ENCODE measurements at regions not wholly inside any gene's neighbourhood (a gene's known extent, or its start where the extent isn't known, plus 50 kb on each side); places are given as distances from the start of the nearest gene placed in this dataset.

- Histone ChIP-seq H3K9ac (ENCODE audit: low read length) (no peak overlapping the region), H3K4me1 (ENCODE audit: control insufficient read depth, low read depth, low read length) (peaks cover 26% of the 10 kb centered on the region), H3K27ac (ENCODE audit: low read length) (no peak overlapping the region)
Measured at GRCh38 chr2:236657215-236657614, 87.6 kb downstream of the ACKR3 start.

GRCh38 chr2:236657801-236658200 lies 88.2 kb downstream of the ACKR3 start:
- H3K9ac ChIP-seq (ENCODE audit: low read length) = no peak overlapping the region
- no peak overlapping the region for H3K27ac ChIP-seq (ENCODE audit: low read length)
- H3K27me3 ChIP-seq (ENCODE audit: control insufficient read depth, insufficient read depth, low read length) = no peaks in the 10 kb centered on the region

More at GRCh38 chr2:236657215-236657614, 87.6 kb downstream of the ACKR3 start:
- H3K27me3 ChIP-seq (ENCODE audit: control insufficient read depth, insufficient read depth, low read length) = no peaks in the 10 kb centered on the region
- no peak overlapping the region for H3K4me3 ChIP-seq (ENCODE audit: low read length)
- H3K36me3 ChIP-seq (ENCODE audit: control insufficient read depth, low read depth, low read length) = no peaks in the 10 kb centered on the region
- no peaks in the 10 kb centered on the region for H3K9me3 ChIP-seq (ENCODE audit: control insufficient read depth, low read depth, low read length)

GRCh38 chr2:236658974-236659757 lies 89.5 kb downstream of the ACKR3 start:
- H3K9me3 ChIP-seq (ENCODE audit: control insufficient read depth, low read depth, low read length) = no peaks in the 10 kb centered on the region
- peaks cover 28% of the 10 kb centered on the region for H3K4me1 ChIP-seq (ENCODE audit: control insufficient read depth, low read depth, low read length)
- no peak overlapping the region for H3K9ac ChIP-seq (ENCODE audit: low read length)
- no peak overlapping the region for H3K27ac ChIP-seq (ENCODE audit: low read length)
- H3K36me3 ChIP-seq (ENCODE audit: control insufficient read depth, low read depth, low read length) = no peaks in the 10 kb centered on the region
- no peak overlapping the region for H3K4me3 ChIP-seq (ENCODE audit: low read length)
- no peaks in the 10 kb centered on the region for H3K27me3 ChIP-seq (ENCODE audit: control insufficient read depth, insufficient read depth, low read length)

More at GRCh38 chr2:236657801-236658200, 88.2 kb downstream of the ACKR3 start:
- peaks cover 28% of the 10 kb centered on the region for H3K4me1 ChIP-seq (ENCODE audit: control insufficient read depth, low read depth, low read length)
- no peaks in the 10 kb centered on the region for H3K9me3 ChIP-seq (ENCODE audit: control insufficient read depth, low read depth, low read length)
- H3K4me3 ChIP-seq (ENCODE audit: low read length) = no peak overlapping the region
- no peaks in the 10 kb centered on the region for H3K36me3 ChIP-seq (ENCODE audit: control insufficient read depth, low read depth, low read length)

GRCh38 chr2:236659758-236660150 lies 90.1 kb downstream of the ACKR3 start:
- Histone ChIP-seq H3K27ac (ENCODE audit: low read length) (no peak overlapping the region), H3K9ac (ENCODE audit: low read length) (no peak overlapping the region), H3K36me3 (ENCODE audit: control insufficient read depth, low read depth, low read length) (no peaks in the 10 kb centered on the region), H3K9me3 (ENCODE audit: control insufficient read depth, low read depth, low read length) (no peaks in the 10 kb centered on the region), H3K4me3 (ENCODE audit: low read length) (no peak overlapping the region), H3K27me3 (ENCODE audit: control insufficient read depth, insufficient read depth, low read length) (no peaks in the 10 kb centered on the region), H3K4me1 (ENCODE audit: control insufficient read depth, low read depth, low read length) (peaks cover 28% of the 10 kb centered on the region)

- H3K27me3 ChIP-seq (ENCODE audit: control insufficient read depth, insufficient read depth, low read length) = no peaks in the 10 kb centered on the region
- no peaks in the 10 kb centered on the region for H3K36me3 ChIP-seq (ENCODE audit: control insufficient read depth, low read depth, low read length)
- H3K9ac ChIP-seq (ENCODE audit: low read length) = no peak overlapping the region
- H3K4me3 ChIP-seq (ENCODE audit: low read length) = no peak overlapping the region
- peak overlapping the region; percentile 67 for H3K27ac ChIP-seq (ENCODE audit: low read length)
- peaks cover 28% of the 10 kb centered on the region for H3K4me1 ChIP-seq (ENCODE audit: control insufficient read depth, low read depth, low read length)
- H3K9me3 ChIP-seq (ENCODE audit: control insufficient read depth, low read depth, low read length) = no peaks in the 10 kb centered on the region
Measured at GRCh38 chr2:236661061-236661761, 91.6 kb downstream of the ACKR3 start.

GRCh38 chr2:236661762-236662110 lies 92.1 kb downstream of the ACKR3 start:
- no peaks in the 10 kb centered on the region for H3K9me3 ChIP-seq (ENCODE audit: control insufficient read depth, low read depth, low read length)
- no peak overlapping the region for H3K9ac ChIP-seq (ENCODE audit: low read length)
- H3K27ac ChIP-seq (ENCODE audit: low read length) = peak overlapping the region; percentile 67
- peaks cover 28% of the 10 kb centered on the region for H3K4me1 ChIP-seq (ENCODE audit: control insufficient read depth, low read depth, low read length)
- H3K36me3 ChIP-seq (ENCODE audit: control insufficient read depth, low read depth, low read length) = no peaks in the 10 kb centered on the region
- no peaks in the 10 kb centered on the region for H3K27me3 ChIP-seq (ENCODE audit: control insufficient read depth, insufficient read depth, low read length)
- H3K4me3 ChIP-seq (ENCODE audit: low read length) = peak overlapping the region; percentile 1

GRCh38 chr2:236662231-236663185 lies 92.9 kb downstream of the ACKR3 start:
- H3K9me3 ChIP-seq (ENCODE audit: control insufficient read depth, low read depth, low read length) = no peaks in the 10 kb centered on the region
- no peak overlapping the region for H3K27ac ChIP-seq (ENCODE audit: low read length)
- no peaks in the 10 kb centered on the region for H3K27me3 ChIP-seq (ENCODE audit: control insufficient read depth, insufficient read depth, low read length)
- H3K36me3 ChIP-seq (ENCODE audit: control insufficient read depth, low read depth, low read length) = no peaks in the 10 kb centered on the region
- no peak overlapping the region for H3K9ac ChIP-seq (ENCODE audit: low read length)
- H3K4me3 ChIP-seq (ENCODE audit: low read length) = no peak overlapping the region
- peaks cover 28% of the 10 kb centered on the region for H3K4me1 ChIP-seq (ENCODE audit: control insufficient read depth, low read depth, low read length)

GRCh38 chr2:236663287-236664101 lies 93.9 kb downstream of the ACKR3 start:
- Histone ChIP-seq H3K9me3 (ENCODE audit: control insufficient read depth, low read depth, low read length) (no peaks in the 10 kb centered on the region), H3K9ac (ENCODE audit: low read length) (no peak overlapping the region), H3K4me3 (ENCODE audit: low read length) (no peak overlapping the region), H3K36me3 (ENCODE audit: control insufficient read depth, low read depth, low read length) (no peaks in the 10 kb centered on the region), H3K4me1 (ENCODE audit: control insufficient read depth, low read depth, low read length) (peaks cover 28% of the 10 kb centered on the region), H3K27me3 (ENCODE audit: control insufficient read depth, insufficient read depth, low read length) (no peaks in the 10 kb centered on the region), H3K27ac (ENCODE audit: low read length) (no peak overlapping the region)

- Histone ChIP-seq H3K27ac (ENCODE audit: low read length) (no peak overlapping the region), H3K9ac (ENCODE audit: low read length) (no peak overlapping the region), H3K4me3 (ENCODE audit: low read length) (no peak overlapping the region), H3K27me3 (ENCODE audit: control insufficient read depth, insufficient read depth, low read length) (no peaks in the 10 kb centered on the region), H3K36me3 (ENCODE audit: control insufficient read depth, low read depth, low read length) (no peaks in the 10 kb centered on the region), H3K9me3 (ENCODE audit: control insufficient read depth, low read depth, low read length) (no peaks in the 10 kb centered on the region), H3K4me1 (ENCODE audit: control insufficient read depth, low read depth, low read length) (peaks cover 28% of the 10 kb centered on the region)
Measured at GRCh38 chr2:236664136-236664535, 94.5 kb downstream of the ACKR3 start.

- Histone ChIP-seq H3K36me3 (ENCODE audit: control insufficient read depth, low read depth, low read length) (no peaks in the 10 kb centered on the region), H3K9me3 (ENCODE audit: control insufficient read depth, low read depth, low read length) (no peaks in the 10 kb centered on the region), H3K9ac (ENCODE audit: low read length) (no peak overlapping the region), H3K4me1 (ENCODE audit: control insufficient read depth, low read depth, low read length) (peaks cover 23% of the 10 kb centered on the region), H3K4me3 (ENCODE audit: low read length) (no peak overlapping the region), H3K27ac (ENCODE audit: low read length) (no peak overlapping the region), H3K27me3 (ENCODE audit: control insufficient read depth, insufficient read depth, low read length) (no peaks in the 10 kb centered on the region)
Measured at GRCh38 chr2:236665101-236665500, 95.5 kb downstream of the ACKR3 start.
